ENCODE measurements at regions not wholly inside any gene's neighbourhood (a gene's known extent, or its start where the extent isn't known, plus 50 kb on each side); places are given as distances from the start of the nearest gene placed in this dataset.

DNA sequence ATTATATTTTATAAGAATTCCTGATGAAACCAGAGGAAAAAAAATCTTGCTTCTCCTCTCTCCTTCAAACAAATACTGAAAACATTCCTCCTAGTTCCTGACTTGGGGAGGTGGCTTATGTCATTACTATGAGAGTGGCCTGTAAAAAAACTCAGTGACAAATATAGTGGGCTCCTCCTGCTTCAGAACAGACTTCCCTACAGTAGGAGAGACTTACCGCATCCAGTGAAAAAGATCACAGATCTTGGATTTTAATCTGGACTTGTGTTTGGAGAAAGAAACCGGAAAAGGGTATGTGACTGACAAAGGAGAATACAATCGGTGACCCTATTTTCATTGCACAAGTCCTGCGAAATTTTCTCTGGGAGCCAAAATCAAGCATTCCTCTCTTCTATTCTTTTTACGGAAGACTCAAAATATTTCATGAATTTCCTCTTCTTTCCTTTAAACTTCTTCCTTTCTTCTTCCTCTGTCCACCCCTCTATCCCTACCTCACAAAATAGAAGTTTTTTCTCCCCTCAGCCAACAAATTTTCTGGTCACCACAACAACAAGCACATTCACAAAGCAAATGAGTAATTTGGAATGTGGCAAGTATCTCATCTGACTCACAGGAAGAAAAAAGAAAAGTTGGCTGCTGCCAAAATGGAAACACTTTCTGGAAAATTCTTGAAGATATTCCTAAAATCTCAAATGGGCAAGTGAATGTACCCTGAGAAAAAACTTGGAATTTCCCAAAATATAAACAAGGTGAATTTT, 185.1 kb upstream of the CDKN3 start:
- peaks cover 54% of the 10 kb centered on the region for H3K4me1 ChIP-seq (ENCODE audit: control insufficient read depth, insufficient read depth, low read length)
- peaks cover 4% of the 10 kb centered on the region for H3K9me3 ChIP-seq (ENCODE audit: control insufficient read depth, low read length)
- peak overlapping the region; percentile 64 for H3K9ac ChIP-seq (ENCODE audit: low read length)
- DNase-seq (ENCODE audit: low read depth): peak; percentile 67
- no peaks in the 10 kb centered on the region for H3K36me3 ChIP-seq (ENCODE audit: control insufficient read depth, insufficient read depth, low read length, severe bottlenecking)
- no peaks in the 10 kb centered on the region for H3K27me3 ChIP-seq (replicated peaks; ENCODE audit: control insufficient read depth, insufficient read depth, low read length)
- H3K4me3 ChIP-seq (ENCODE audit: low read length): peak overlapping the region; percentile 55

- peaks cover 36% of the 10 kb centered on the region for H3K4me1 ChIP-seq (ENCODE audit: control insufficient read depth, insufficient read depth, low read length)
Observed at GRCh38 chr14:54213536-54213935, 183.3 kb upstream of the CDKN3 start.

DNA sequence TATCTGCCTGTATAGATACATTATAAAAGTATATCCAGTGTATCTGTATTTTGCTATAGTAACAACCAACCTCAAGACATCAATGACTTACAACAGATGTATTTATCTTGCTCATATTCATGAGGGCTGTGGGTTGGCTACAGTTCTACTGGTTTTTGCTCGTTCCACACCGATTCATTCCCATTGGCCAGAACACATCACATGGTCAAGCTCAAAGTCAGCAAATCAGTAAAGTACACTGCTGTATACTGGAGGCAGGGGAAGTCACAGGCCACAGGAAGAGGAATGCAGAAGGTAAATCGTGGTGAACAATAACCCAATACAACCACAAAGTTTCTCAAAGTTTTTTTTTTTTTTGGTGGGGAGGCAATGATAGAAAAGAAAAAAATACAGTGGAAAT, 180.0 kb upstream of the CDKN3 start:
- H3K9me3 ChIP-seq (ENCODE audit: control insufficient read depth, low read length): peaks cover 4% of the 10 kb centered on the region

More at GRCh38 chr14:54213536-54213935, 183.3 kb upstream of the CDKN3 start:
- Histone ChIP-seq H3K9me3 (ENCODE audit: control insufficient read depth, low read length) (peaks cover 4% of the 10 kb centered on the region), H3K36me3 (ENCODE audit: control insufficient read depth, insufficient read depth, low read length, severe bottlenecking) (no peaks in the 10 kb centered on the region), H3K4me3 (ENCODE audit: low read length) (no peak overlapping the region), H3K27me3 (replicated peaks; ENCODE audit: control insufficient read depth, insufficient read depth, low read length) (no peaks in the 10 kb centered on the region), H3K9ac (ENCODE audit: low read length) (no peak overlapping the region)
- no peak for DNase-seq (ENCODE audit: low read depth)

DNA sequence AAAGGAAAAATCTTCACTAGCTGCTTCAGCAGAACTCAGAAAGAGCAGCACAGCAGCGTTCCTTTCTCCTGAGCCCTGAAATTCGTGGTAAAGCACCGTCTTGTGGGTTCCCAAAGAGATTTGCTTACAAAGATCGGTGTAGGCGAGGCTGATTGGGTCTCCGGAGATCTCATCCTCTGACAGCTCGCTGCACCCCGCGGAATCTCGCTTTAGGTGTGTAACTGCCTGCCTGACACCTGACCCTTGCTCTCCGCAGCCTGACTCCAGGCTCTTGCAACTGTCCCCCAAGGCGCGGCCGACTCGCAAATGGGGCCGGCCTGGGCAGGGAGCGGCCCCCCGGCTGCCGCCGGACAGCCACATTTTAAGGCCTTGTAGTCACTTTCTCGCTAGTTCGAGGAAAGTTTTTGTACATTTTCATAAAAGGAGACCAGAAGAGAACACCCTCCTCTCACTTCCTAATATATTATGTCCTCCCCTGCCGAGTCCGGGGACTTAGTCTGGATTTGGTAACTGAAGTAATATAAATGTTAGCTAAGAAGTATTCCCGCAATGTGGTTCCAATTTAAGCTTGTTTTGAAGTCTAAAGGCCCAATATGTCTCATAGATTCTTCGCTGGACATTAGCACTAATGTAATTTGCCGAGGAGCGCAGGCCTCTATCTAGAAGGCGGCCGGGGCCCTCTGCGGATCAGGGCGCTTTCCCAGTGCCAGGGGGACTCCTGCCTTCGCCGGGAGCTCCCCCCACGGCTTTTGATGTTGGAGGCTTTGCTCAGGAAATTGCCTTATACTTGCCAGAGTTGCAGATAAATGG, 177.3 kb upstream of the CDKN3 start:
- peaks cover 20% of the 10 kb centered on the region for H3K27me3 ChIP-seq (replicated peaks; ENCODE audit: control insufficient read depth, insufficient read depth, low read length)
- peak overlapping the region; percentile 76 for H3K4me3 ChIP-seq (ENCODE audit: low read length)
- no peak overlapping the region for H3K9ac ChIP-seq (ENCODE audit: low read length)
- no peaks in the 10 kb centered on the region for H3K36me3 ChIP-seq (ENCODE audit: control insufficient read depth, insufficient read depth, low read length, severe bottlenecking)
- H3K4me1 ChIP-seq (ENCODE audit: control insufficient read depth, insufficient read depth, low read length): peaks cover 13% of the 10 kb centered on the region
- peak; percentile 22 for DNase-seq (ENCODE audit: low read depth)
- no peaks in the 10 kb centered on the region for H3K9me3 ChIP-seq (ENCODE audit: control insufficient read depth, low read length)

More for the DNA sequence above, 180.0 kb upstream of the CDKN3 start:
- H3K4me1 ChIP-seq (ENCODE audit: control insufficient read depth, insufficient read depth, low read length): peaks cover 18% of the 10 kb centered on the region
- H3K9ac ChIP-seq (ENCODE audit: low read length): no peak overlapping the region
- H3K36me3 ChIP-seq (ENCODE audit: control insufficient read depth, insufficient read depth, low read length, severe bottlenecking): no peaks in the 10 kb centered on the region
- H3K4me3 ChIP-seq (ENCODE audit: low read length): no peak overlapping the region
- no peak for DNase-seq (ENCODE audit: low read depth)
- peaks cover 12% of the 10 kb centered on the region for H3K27me3 ChIP-seq (replicated peaks; ENCODE audit: control insufficient read depth, insufficient read depth, low read length)

DNA sequence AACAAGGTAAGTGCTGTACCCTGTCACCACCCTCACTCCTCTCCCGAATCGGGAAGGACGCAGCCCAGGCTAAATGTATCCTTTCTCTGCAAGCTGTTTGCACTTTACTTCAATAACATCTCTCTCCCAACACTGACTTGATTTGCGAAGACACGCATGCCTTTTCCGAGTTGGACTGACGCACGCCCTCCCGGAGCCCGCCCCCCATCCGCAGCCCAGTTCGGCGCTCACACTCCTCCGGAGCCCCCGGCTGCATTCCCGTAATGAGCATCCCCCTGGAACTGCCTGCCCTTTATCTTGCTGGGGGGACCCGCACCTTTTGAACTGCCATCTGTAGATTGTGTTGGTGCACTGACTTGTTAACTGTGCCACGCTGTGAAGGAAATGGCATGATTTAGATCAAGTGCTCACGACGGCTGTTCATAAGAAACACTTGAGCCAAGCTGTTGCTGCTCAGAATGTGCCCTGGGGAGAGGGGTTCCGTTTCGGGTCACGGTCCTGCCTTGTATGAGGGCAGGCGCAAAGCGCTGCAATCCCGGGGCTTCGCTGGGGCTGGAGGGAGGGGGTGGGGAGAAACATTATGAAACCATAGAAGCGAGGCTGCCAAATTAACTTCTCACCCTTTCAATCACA, 176.6 kb upstream of the CDKN3 start:
- Histone ChIP-seq H3K9ac (ENCODE audit: low read length) (peak overlapping the region; percentile 2), H3K27me3 (replicated peaks; ENCODE audit: control insufficient read depth, insufficient read depth, low read length) (peaks cover 20% of the 10 kb centered on the region)

GRCh38 chr14:54220704-54221431, 175.9 kb upstream of the CDKN3 start:
- DNase-seq (ENCODE audit: low read depth): no peak
- peak overlapping the region; percentile 76 for H3K4me3 ChIP-seq (ENCODE audit: low read length)

More for the DNA sequence above, 176.6 kb upstream of the CDKN3 start:
- no peak for DNase-seq (ENCODE audit: low read depth)
- H3K36me3 ChIP-seq (ENCODE audit: control insufficient read depth, insufficient read depth, low read length, severe bottlenecking): no peaks in the 10 kb centered on the region
- H3K4me3 ChIP-seq (ENCODE audit: low read length): peak overlapping the region; percentile 76
- peaks cover 13% of the 10 kb centered on the region for H3K4me1 ChIP-seq (ENCODE audit: control insufficient read depth, insufficient read depth, low read length)
- H3K9me3 ChIP-seq (ENCODE audit: control insufficient read depth, low read length): no peaks in the 10 kb centered on the region

DNA sequence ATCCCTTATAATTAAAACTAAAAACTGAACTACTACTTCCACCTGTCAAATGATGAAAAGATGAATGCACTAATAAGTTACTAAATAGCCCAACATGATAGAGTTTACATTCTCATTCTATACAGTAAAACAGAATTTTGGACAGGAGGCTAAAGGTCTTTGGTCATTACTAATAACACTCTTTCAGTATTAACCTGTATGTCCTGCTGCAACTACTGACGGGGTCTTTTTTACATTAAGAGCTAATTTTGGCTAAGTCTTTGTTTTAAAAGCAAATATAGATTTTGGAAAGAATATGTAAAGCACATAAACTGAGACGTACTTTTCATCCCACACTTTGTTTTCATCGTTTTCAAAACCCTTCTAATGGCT, 175.4 kb upstream of the CDKN3 start:
- H3K9ac ChIP-seq (ENCODE audit: low read length): no peak overlapping the region
- no peaks in the 10 kb centered on the region for H3K36me3 ChIP-seq (ENCODE audit: control insufficient read depth, insufficient read depth, low read length, severe bottlenecking)
- H3K27me3 ChIP-seq (replicated peaks; ENCODE audit: control insufficient read depth, insufficient read depth, low read length): peaks cover 20% of the 10 kb centered on the region
- no peaks in the 10 kb centered on the region for H3K9me3 ChIP-seq (ENCODE audit: control insufficient read depth, low read length)
- H3K4me3 ChIP-seq (ENCODE audit: low read length): no peak overlapping the region
- peaks cover 17% of the 10 kb centered on the region for H3K4me1 ChIP-seq (ENCODE audit: control insufficient read depth, insufficient read depth, low read length)
- no peak for DNase-seq (ENCODE audit: low read depth)

More at GRCh38 chr14:54220704-54221431, 175.9 kb upstream of the CDKN3 start:
- H3K9me3 ChIP-seq (ENCODE audit: control insufficient read depth, low read length): no peaks in the 10 kb centered on the region
- peaks cover 13% of the 10 kb centered on the region for H3K4me1 ChIP-seq (ENCODE audit: control insufficient read depth, insufficient read depth, low read length)
- H3K27me3 ChIP-seq (replicated peaks; ENCODE audit: control insufficient read depth, insufficient read depth, low read length): peaks cover 20% of the 10 kb centered on the region
- no peaks in the 10 kb centered on the region for H3K36me3 ChIP-seq (ENCODE audit: control insufficient read depth, insufficient read depth, low read length, severe bottlenecking)
- H3K9ac ChIP-seq (ENCODE audit: low read length): no peak overlapping the region

- Histone ChIP-seq H3K9ac (ENCODE audit: low read length) (no peak overlapping the region), H3K4me1 (ENCODE audit: control insufficient read depth, insufficient read depth, low read length) (peaks cover 17% of the 10 kb centered on the region), H3K36me3 (ENCODE audit: control insufficient read depth, insufficient read depth, low read length, severe bottlenecking) (no peaks in the 10 kb centered on the region), H3K4me3 (ENCODE audit: low read length) (no peak overlapping the region), H3K9me3 (ENCODE audit: control insufficient read depth, low read length) (no peaks in the 10 kb centered on the region), H3K27me3 (replicated peaks; ENCODE audit: control insufficient read depth, insufficient read depth, low read length) (peaks cover 20% of the 10 kb centered on the region)
- no peak for DNase-seq (ENCODE audit: low read depth)
Observed at GRCh38 chr14:54221971-54222370, 174.8 kb upstream of the CDKN3 start.

GRCh38 chr14:54223831-54224402, 172.9 kb upstream of the CDKN3 start:
- Histone ChIP-seq H3K36me3 (ENCODE audit: control insufficient read depth, insufficient read depth, low read length, severe bottlenecking) (no peaks in the 10 kb centered on the region), H3K4me1 (ENCODE audit: control insufficient read depth, insufficient read depth, low read length) (peaks cover 19% of the 10 kb centered on the region), H3K4me3 (ENCODE audit: low read length) (no peak overlapping the region), H3K9ac (ENCODE audit: low read length) (no peak overlapping the region), H3K27me3 (replicated peaks; ENCODE audit: control insufficient read depth, insufficient read depth, low read length) (peaks cover 17% of the 10 kb centered on the region), H3K9me3 (ENCODE audit: control insufficient read depth, low read length) (no peaks in the 10 kb centered on the region)
- no peak for DNase-seq (ENCODE audit: low read depth)

DNA sequence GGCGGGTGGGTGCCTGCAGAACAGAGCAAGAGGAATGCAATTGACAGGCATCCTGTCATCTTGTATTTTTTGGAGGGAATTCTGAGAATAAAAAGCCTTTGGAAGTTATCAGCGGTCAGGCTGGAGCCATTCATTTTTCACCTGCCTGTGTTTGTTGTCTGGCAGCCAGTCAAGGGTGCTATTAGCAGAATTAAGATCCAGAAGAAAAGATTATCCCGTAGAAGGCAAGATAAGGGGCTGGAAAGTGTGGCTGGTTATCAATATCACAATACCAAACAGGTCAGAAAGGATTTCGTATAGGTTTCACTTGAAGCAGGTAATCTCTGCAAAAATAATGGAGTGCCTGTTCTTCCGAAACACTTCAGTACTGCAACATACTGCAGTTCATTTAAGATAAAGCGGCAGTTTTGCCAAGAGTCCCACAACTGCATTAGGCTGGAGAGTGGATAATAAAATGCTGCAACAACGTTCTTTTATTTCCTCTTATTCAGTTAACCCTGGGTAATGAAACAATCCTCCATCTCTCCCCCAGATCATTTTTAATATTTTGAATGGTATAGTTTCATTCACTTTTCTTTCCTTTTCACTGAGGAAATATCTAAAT, 171.2 kb upstream of the CDKN3 start:
- Histone ChIP-seq H3K27me3 (replicated peaks; ENCODE audit: control insufficient read depth, insufficient read depth, low read length) (peaks cover 11% of the 10 kb centered on the region), H3K9me3 (ENCODE audit: control insufficient read depth, low read length) (no peaks in the 10 kb centered on the region), H3K4me1 (ENCODE audit: control insufficient read depth, insufficient read depth, low read length) (peaks cover 17% of the 10 kb centered on the region), H3K4me3 (ENCODE audit: low read length) (no peak overlapping the region), H3K9ac (ENCODE audit: low read length) (no peak overlapping the region), H3K36me3 (ENCODE audit: control insufficient read depth, insufficient read depth, low read length, severe bottlenecking) (no peaks in the 10 kb centered on the region)
- no peak for DNase-seq (ENCODE audit: low read depth)
